GM21447 (cell line): ENCODE measurements at regions not wholly inside any gene's neighbourhood (a gene's known extent, or its start where the extent isn't known, plus 50 kb on each side); places are given as distances from the start of the nearest gene placed in this dataset.
"Not testable (repeated sequence)": the region's sequence is repeated elsewhere in the genome, so short reads cannot be mapped to it uniquely, and the experiment has no call there.

Experiments used
- ATAC-seq: cut with Tn5 transposase; IDR thresholded peaks from one replicate; pipeline ENCODE4 v1.9.1; 2021; ENCODE audit not compliant: unreplicated experiment

DNA sequence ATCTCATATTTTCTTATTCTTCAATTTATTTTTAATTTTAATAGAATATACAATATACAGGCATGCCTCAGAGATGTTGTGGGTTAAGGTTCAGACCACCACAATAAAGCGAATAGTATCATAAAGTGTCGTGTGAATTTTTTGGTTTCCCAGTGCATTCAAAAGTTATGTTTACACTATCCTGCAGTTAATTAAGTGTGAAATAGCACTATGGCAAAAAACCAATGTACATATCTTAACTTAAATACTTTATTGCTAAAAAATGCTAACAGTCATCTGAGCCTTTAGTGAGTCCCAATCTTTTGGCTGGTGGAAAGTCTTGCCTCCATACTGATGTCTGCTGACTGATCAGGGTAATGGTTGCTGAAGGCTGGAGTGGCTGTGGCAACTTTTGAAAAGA is 637.6 kb downstream of the TDRD15 start:
- ATAC-seq: no peak

DNA sequence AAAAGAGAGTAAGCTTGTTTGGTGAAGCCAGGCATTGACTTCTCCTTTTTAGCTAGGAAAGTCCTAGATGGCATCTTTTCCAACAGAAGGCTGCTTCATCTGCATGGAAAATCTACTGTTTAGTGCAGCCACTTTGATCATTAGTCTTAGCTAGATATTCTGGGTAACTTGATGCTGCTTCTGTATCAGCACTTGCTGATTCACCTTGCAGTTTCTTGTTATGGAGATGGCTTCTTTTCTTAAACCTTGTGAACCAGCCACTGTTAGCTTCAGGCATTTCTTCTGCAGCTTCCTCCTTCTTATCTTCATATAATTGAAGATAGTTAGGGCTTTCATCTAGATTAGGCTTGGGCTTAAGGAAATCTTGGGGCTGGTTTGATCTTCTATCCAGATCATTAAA is 639.7 kb downstream of the TDRD15 start:
- ATAC-seq: no peak

DNA sequence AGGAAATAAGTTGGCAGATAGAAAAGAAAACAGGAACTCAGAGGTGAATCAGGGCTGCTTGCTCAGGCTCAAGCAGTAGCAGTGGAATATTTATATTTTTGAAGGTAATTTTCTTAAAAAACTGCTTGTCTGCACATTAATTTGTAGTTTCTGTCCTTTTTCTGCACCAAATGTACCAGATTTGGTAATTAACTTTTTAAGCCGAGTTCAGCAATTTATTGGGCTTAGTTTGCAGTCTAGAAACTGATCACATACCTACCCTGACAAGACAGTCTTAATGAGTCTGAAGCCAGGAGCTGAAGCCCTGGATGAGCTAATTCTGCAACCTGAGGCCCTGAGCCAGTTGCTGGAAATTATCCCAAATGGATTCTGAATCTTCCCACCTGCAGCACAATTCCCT is 647.0 kb downstream of the TDRD15 start:
- ATAC-seq: no peak

DNA sequence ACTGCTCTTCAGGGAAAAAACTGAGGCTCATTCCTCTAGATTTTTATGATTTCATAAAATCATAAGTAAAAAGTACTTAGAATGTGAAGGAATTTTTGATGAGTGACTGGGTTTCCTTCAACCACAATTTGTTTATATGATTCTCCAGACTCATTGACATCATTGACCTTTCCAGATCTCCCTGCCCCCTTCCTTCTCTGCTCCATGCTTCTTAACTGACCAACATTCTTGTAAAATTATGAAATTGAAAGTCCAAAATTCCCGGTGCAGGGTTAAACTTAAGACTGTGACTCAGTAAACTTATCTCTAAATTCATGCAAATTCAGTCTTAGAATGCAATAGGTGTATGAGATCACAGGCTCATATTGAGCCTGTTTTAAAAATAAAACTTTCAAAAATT is 648.9 kb downstream of the TDRD15 start:
- no peak for ATAC-seq

DNA sequence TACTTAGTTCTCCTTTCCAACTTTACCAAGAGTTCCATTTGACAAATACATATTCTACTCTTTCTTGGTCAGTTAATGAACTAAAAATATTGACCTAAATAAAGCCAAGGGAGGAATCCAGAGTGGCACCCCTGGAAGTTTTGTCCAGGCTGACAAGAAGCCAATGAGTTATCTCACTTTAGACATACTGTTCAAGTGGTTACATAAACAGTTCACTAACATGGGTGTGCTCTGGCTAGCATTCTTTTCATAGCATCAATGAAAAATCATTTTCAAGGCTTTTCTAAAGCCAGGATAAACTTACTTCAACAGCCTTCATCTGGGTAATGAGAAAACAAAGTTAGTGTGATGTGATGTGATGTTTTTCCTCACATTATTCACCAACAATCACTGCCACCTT is 649.4 kb downstream of the TDRD15 start:
- ATAC-seq: no peak

DNA sequence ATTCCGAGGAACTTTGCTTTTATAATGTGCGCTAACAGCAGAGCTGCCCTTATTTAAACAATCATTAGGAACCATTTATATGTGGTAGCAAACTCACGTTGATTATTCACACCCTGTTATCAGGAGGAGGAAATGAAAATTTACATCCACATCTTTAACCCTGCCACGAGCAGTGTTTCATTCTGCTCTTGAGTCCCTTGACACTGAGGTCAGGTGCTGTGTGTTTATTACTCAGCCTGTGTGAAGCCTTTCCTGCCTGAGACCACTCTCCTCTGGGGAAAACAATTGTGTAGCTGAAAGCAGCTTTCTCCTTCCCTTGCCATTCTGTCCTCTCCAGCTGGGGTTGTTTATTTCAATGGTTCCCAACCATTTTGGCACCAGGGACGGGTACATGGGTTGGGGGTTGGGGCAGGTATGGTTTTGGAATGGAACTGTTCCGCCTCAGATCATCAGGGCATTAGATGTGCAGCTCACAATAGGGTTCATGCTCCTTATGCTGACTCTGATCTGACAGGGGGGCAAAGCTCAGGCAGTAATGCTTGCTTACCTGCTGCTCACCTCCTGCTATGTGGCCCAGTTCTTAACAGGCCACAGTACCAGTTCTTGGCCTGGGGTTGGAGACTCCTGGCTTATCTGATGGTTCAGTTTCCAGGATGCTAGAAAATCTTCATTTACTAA is 651.1 kb downstream of the TDRD15 start:
- ATAC-seq: no peak

DNA sequence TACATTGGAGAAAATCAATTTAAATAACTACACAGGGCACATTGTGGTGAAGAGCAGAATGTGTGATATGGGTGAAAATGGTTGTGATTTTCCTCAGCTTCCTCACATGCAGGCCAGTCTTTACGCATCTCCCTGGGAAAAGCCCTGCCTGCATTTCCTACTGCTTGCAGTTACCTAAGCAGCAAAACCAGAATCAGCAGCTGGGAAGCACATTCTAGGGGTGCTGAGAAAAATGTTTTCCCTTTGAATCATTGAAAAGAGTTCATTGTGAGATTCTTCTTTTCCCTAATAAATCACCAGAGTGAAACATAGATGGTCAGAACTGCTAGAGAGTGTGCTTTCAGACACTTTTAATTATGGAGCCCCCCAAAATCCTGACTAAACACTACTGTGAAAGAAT is 656.0 kb downstream of the TDRD15 start:
- no peak for ATAC-seq

DNA sequence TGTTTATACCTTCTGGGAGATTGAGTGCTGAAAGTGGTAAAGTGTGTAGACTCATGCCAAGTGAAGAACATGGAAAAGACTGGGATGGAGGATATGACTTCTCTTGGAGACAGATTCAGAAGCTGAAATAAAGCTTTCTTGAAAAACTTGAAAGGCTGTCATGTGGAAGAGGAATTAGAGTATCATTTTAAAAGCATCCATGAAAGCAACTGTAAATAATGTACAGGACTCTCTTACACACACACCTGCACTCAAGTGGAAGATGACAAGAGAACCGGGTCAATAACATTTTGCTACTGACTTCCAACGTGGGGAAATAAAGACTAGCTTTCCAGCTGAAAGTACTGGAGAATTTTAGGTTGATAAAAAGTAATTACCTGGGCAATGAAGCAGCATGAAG is 658.2 kb downstream of the TDRD15 start:
- no peak for ATAC-seq

DNA sequence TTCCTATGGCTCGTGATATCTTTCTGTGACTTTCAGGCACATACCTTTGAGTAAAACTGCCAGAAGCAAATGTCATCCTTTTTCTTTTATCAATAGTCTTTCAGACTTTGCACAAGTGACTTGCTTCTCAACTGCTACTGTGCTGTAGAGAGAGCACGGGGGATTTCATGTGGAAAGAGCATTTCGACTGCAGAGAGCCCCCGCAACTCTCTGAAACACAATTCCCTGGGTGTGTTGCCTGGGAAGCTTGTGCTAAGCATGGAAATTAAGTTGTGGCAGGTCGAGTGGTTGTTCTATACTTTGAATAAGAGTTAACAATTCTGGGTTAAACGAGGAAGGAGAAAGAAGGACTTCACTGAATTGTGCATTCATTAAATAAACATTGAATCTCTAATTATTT is 659.1 kb downstream of the TDRD15 start:
- ATAC-seq: no peak

DNA sequence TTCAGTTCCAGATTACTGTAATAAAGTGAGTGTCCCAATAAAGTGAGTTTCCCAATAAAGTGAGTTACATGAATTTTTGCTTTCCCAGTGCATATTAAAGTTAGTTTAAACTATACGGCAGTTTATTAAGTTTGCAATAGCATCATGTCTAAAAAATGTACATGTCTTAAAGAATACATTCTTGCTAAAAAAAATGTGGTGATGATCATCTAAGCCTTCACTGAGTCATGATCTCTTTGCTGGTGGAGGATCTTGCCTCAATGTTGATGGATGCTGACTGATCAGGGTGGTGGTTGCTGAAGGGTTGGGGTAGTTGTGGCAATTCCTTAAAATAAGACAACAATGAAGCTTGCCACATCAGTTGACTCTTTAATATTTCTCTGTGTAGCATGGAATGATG is 664.2 kb downstream of the TDRD15 start:
- ATAC-seq: no peak

DNA sequence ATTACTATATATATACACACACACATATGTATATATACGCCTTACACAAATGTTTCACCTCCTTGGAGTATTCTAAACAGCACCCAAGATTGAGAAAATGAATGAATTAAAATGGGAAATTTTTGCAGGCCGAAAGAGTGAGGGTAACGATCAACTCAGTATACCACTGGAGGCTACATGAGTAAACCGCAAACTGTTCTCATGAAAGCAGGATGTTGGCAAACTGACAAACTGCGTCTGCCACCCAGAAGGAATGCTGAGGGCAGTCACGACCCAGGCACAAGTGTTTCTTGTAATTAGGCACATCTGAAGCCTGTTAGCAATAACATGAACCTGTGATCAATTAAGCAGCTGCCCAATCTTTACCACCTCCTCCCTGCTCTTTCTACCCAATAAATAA is 666.5 kb downstream of the TDRD15 start:
- ATAC-seq: not testable (repeated sequence)

DNA sequence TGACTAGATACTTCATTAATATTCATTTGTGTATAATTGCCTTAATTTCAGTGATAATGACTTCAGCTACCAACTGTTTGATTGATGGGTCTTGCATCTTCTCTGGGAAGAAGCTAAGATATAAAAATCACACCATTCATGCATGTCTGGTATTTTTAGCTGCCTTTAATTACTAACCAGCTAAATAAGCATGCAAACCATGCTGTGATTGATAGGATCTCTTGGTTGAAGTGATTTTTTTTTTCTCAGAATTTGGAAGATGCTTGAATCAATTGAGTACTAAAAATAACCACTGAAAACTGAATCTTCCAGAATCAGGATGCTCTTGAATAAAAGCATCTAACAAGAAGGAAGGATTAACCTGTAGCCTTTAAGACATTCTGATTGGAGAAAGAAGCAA is 668.8 kb downstream of the TDRD15 start:
- ATAC-seq: no peak

DNA sequence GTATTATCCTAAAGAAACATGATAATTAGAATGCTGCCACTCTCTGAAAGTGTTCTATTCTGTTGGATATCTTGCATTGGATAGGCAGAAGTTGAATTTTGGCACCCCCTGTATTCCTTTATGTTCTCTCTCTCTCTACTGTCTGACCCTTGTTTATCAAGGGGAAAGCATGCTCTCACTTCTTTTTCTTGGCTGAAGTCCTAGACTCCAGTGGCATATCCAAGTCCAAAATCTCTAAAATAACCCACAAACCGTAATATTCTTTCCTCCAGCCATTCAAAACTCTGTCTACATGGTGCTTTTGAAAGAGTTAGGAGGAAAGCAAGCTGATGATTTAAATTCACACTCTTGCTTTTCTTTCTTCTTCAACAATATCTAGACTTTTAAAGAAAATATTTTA is 669.7 kb downstream of the TDRD15 start:
- no peak for ATAC-seq

DNA sequence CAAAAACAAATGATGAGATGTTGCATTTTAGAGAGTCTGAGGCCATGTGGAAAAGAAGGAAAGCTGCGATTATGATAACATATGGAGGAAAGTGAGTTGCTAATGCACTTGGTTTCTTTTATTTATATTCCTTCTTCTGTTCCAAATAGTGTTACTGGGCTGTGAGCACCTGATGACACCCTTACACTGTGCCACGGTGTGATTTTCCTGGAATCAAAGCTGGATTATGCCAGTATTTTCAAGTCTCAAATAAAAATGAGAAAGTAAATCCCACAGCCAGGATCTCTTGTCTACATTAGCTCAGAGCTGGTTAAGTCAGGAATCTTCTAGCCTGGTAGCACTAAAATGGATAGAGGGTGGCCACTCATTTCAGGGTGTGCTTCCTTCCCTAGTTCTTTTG is 670.8 kb downstream of the TDRD15 start:
- ATAC-seq: no peak

DNA sequence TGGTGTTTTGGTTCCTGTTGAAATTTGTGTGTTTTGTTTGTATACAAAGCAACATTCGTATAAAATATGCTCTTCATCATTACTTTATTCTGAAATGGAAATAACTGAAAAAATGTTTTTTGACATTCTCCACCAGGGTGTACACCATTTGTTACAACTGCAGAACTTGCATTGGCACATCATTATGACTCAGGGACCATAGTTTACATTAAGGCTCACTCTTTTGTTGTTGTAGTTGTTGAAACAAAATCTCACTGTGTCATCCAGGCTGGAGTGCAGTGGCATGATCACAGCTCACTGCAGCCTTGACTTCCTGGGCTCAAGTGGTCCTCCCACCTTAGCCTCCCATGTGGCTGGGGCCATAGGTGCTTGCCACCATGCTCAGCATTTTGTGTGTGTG is 676.6 kb downstream of the TDRD15 start:
- ATAC-seq: no peak

DNA sequence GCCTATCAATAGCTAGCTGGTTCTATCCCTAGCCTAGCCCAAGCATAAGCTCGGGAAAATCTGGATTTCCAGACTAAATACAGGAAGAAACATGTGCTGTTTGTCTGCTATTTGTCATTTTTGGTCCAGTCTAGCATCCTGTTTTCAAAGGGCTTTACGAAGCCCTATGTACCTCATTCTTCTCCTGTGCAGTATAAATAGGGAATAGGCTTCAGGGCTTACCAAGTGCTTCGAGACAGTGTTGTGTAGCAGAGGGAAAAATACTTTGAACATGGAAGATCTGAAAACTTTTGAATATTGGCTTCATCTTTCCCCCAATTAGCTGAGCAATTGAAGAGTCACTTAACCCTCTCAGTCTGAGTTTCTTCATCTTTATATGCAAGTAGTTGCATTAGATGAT is 679.8 kb downstream of the TDRD15 start:
- ATAC-seq: no peak

DNA sequence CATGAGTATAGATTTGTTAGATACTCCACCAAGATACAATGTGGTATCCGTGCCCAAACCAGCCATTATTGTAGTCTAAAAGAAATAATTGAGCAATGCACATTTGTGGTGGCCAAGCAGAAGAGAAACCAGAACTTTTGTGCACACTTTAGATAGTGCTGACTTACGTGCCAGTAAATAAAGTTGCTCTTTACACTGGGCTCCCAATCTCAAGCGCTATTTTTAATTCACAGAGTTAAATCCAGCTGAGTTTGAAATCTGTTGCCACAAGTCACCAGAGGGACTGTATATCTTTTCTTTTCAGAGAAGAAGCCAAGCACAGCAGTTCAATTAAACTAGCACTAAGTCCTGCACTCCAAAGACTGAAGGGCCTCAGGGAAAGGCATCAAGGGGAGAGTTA is 680.4 kb downstream of the TDRD15 start:
- ATAC-seq: no peak

DNA sequence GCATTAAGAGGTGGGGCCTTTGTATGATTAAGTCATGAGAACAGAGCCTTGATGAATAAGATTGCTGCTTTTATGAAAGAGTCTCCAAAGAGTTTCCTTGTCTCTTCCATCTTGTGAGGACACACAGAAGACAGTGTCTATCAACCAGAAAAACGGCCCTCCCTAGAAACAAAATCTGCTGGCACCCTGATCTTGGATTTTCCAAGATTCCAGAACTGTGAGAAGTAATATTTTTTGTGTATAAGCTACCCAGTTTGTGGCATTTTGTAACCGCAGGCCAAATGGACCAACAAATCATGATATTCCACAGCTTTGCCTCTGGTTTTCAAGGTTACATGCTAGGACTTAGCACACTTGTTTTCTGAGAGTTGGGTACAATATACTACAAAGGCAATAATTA is 687.8 kb downstream of the TDRD15 start:
- no peak for ATAC-seq

DNA sequence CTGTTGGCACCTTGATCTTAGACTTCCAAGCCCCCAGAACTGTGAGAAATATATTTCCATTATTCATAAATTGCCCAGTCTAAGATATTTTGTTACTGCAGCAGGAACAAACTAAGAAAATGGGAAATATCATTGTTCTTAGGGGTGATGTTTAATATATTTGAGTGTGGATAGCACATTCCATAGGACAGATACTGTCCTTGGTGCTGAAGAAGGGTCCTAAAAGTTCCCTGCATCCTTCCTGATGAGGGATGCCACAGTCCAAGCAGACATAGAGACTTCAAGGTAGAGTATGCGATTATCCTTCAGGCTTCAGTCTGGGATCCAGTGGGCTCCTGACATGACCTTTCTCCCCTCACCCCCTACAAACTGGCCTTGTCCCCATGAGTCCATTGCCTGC is 689.0 kb downstream of the TDRD15 start:
- no peak for ATAC-seq

DNA sequence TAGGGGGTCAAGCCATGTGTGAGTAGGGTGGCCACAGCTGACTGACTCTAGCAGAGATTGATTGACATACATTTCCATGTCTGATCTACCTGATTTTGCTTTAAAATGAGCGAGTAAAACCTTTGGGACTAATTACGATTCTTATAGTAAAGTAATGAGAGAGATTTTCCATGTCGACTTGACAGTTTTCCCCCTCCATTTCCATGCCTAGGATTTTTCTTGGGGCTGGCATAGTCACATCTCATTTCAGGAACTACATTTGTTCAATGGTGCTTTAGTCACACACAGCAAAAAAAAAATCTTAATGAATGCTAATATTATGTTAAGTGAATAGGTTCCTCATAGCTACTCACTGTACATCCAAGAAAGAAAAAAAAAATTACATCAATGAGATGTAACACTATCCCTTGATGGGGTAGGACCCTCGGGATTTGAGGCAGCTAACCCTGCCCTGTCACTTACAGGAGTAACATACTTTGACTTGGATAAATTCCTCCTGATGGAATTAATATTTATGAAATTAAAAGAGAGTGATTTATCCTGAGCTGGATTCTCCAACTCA is 690.9 kb downstream of the TDRD15 start:
- ATAC-seq: no peak

DNA sequence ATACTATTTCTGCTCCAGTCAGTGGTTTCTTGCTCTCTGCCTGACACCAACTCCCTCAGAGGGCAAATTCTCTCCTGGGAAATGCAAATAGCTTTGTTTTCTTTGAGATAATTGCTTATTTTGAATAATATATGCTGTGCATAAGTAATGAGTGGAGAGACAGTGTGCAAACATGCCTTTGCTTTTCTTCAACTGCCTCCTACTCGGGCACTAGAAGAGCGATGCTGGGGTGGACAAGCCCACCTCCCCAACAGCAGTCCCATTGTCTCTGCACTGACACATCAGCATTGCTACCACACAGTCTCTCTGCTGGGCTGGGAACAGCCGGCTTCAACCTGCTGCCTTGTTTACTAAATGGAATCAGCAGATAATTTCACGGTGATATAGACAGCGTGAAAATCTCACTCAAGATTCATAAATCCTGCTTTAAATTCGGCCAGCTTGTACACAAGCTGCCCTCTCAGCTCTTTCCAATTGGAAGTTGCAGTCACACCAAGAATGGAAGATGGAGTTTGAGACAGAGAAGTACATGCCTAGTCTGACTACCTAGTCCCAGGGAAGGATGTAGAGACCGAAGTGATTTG is 694.5 kb downstream of the TDRD15 start:
- ATAC-seq: no peak

DNA sequence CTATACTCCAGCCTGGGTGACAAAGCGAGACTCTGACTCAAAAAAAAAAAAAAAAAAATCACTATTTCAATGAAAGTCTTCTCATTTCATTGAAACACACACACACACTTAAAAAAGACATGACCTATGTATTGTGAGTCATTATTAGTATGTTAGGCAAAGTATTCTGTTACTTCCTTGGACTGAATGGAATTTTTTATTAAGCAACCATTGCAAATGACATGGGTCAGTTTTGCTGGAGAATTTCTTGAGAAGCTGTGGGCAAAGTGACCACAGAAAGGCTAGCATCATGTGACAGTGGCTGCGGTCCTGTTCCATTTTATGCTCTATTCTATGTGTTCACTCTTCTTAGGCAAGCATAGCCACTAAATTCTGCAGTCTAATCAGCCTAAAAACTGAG is 695.7 kb downstream of the TDRD15 start:
- no peak for ATAC-seq

DNA sequence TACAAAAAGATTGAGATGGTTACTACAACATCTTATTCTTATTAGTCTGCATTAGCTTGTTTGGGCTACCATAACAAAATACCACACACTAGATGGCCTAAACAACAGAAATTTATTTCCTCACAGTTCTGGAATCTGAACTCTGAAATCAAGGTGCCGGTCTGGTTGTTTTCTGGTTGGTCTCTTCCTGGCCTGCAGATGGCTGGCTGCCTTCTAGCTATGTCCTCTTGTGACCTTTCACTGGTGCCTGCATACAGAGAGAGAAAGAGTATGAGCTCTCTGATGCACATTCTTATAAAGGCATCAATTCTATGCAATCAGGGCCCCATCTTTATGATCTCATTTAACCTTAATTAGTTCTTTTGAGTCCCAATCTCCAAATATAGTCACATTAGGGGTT is 696.5 kb downstream of the TDRD15 start:
- no peak for ATAC-seq
